Activated CD4-positive, alpha-beta T cell treated with anti-CD3 and anti-CD28 coated beads, Interleukin-2, Interleukin-4, amounts not matched to agents 100 ng/mL and 50 ng/mL, durations not matched to agents 16 hours and 8 hours (primary cell): ENCODE measurements at regions not wholly inside any gene's neighbourhood (a gene's known extent, or its start where the extent isn't known, plus 50 kb on each side); places are given as distances from the start of the nearest gene placed in this dataset.

Source experiments
- DNase-seq: peaks from one replicate; pipeline ENCODE4 v3.0.0-alpha.2; 2020; ENCODE audit warnings: low spot score

- no peak for DNase-seq
Measured at GRCh38 chr5:174596429-174596828, 128.0 kb upstream of the MSX2 start.

GRCh38 chr5:174599992-174600391 is 124.4 kb upstream of the MSX2 start:
- no peak for DNase-seq

- no peak for DNase-seq
Measured at GRCh38 chr5:174601946-174602345, 122.4 kb upstream of the MSX2 start.

- no peak for DNase-seq
Measured at GRCh38 chr5:174606153-174606552, 118.2 kb upstream of the MSX2 start.

GRCh38 chr5:174606646-174607045 is 117.7 kb upstream of the MSX2 start:
- no peak for DNase-seq

GRCh38 chr5:174607205-174607604 is 117.2 kb upstream of the MSX2 start:
- no peak for DNase-seq

GRCh38 chr5:174607916-174608315 is 116.5 kb upstream of the MSX2 start:
- no peak for DNase-seq

- DNase-seq = no peak
Measured at GRCh38 chr5:174608631-174609097, 115.7 kb upstream of the MSX2 start.

GRCh38 chr5:174609116-174609515 is 115.3 kb upstream of the MSX2 start:
- no peak for DNase-seq

GRCh38 chr5:174610968-174611367 is 113.4 kb upstream of the MSX2 start:
- no peak for DNase-seq

- no peak for DNase-seq
Measured at GRCh38 chr5:174612686-174613085, 111.7 kb upstream of the MSX2 start.

- no peak for DNase-seq
Measured at GRCh38 chr5:174614500-174615135, 109.8 kb upstream of the MSX2 start.

GRCh38 chr5:174616036-174616435 is 108.3 kb upstream of the MSX2 start:
- no peak for DNase-seq

- no peak for DNase-seq
Measured at GRCh38 chr5:174617285-174617684, 107.1 kb upstream of the MSX2 start.

- DNase-seq = no peak
Measured at GRCh38 chr5:174617910-174618309, 106.5 kb upstream of the MSX2 start.

GRCh38 chr5:174618589-174618988 is 105.8 kb upstream of the MSX2 start:
- DNase-seq = no peak

- DNase-seq = no peak
Measured at GRCh38 chr5:174622067-174622466, 102.3 kb upstream of the MSX2 start.

- no peak for DNase-seq
Measured at GRCh38 chr5:174623018-174623417, 101.4 kb upstream of the MSX2 start.

- DNase-seq = no peak
Measured at GRCh38 chr5:174623433-174624019, 100.9 kb upstream of the MSX2 start.

GRCh38 chr5:174624733-174625522 is 99.5 kb upstream of the MSX2 start:
- no peak for DNase-seq

GRCh38 chr5:174625591-174626350 is 98.6 kb upstream of the MSX2 start:
- DNase-seq = no peak

- DNase-seq = no peak
Measured at GRCh38 chr5:174626369-174626920, 97.9 kb upstream of the MSX2 start.
